ENCODE measurements at regions not wholly inside any gene's neighbourhood (a gene's known extent, or its start where the extent isn't known, plus 50 kb on each side); places are given as distances from the start of the nearest gene placed in this dataset.

DNA sequence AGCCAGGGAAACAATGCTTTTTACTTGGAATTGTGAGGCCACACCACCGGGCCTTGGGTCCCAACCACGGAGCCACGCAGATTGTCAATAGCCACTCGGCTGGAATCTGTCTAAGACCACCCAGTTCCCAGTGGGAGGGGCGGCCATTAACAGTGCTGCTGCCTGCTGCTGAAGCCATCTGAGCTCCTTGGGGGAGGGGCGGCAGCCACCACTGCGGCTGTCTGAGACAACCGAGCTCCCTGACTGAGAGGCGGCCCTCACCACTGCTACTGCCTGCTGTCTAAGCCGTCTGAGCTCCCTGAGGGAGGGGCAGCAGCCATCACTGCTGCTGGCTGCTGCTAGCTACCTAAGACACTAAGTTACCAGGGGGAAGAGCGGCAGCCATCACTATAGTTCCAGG lies 64.3 kb downstream of the DMRTA2 start:
- TF ChIP-seq EZH2phosphoT487 (IDR thresholded peaks at IDR 0.05; ENCODE audit: borderline replicate concordance, low read depth, low read length), result no peak
- TF ChIP-seq, protein P1, sequence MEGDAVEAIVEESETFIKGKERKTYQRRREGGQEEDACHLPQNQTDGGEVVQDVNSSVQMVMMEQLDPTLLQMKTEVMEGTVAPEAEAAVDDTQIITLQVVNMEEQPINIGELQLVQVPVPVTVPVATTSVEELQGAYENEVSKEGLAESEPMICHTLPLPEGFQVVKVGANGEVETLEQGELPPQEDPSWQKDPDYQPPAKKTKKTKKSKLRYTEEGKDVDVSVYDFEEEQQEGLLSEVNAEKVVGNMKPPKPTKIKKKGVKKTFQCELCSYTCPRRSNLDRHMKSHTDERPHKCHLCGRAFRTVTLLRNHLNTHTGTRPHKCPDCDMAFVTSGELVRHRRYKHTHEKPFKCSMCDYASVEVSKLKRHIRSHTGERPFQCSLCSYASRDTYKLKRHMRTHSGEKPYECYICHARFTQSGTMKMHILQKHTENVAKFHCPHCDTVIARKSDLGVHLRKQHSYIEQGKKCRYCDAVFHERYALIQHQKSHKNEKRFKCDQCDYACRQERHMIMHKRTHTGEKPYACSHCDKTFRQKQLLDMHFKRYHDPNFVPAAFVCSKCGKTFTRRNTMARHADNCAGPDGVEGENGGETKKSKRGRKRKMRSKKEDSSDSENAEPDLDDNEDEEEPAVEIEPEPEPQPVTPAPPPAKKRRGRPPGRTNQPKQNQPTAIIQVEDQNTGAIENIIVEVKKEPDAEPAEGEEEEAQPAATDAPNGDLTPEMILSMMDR (conservative IDR thresholded peaks at IDR 0.05; ENCODE audit: low read length), result no peak
- intact Hi-C loops (cut with micrococcal nuclease; ENCODE audit: unreplicated experiment), result no loop called here
- H3K36me3 ChIP-seq (ENCODE audit: insufficient read depth, low read length), result no peaks in the 10 kb centered on the region
- ChIA-PET POLR2A (interaction anchor here (0.7 kb wide), 1 partner anchor 942 kb away, joined by 3 read pairs; no protein-coding TSS in a partner anchor), CTCF (ENCODE audit: unreplicated experiment) (no interaction called here)
- no peak for DNase-seq (ENCODE audit: low spot score)
- no peaks in the 10 kb centered on the region for H3K9me3 ChIP-seq (ENCODE audit: low read length)
- H3K9me2 ChIP-seq (ENCODE audit: insufficient read depth, low read length), result no peaks in the 10 kb centered on the region
- no peak overlapping the region for H2AFZ ChIP-seq (ENCODE audit: low read length)
- no peak overlapping the region for H3K4me2 ChIP-seq (ENCODE audit: low read length)
- H3K4me1 ChIP-seq (ENCODE audit: insufficient read depth, low read length, poor library complexity, severe bottlenecking), result no peaks in the 10 kb centered on the region
- H3K79me2 ChIP-seq (ENCODE audit: insufficient read depth, low read depth, low read length), result no peaks in the 10 kb centered on the region
- no peaks in the 10 kb centered on the region for H4K20me1 ChIP-seq (ENCODE audit: insufficient read depth, low read length)
- H3K4me3 ChIP-seq (ENCODE audit: low read depth, low read length, poor library complexity, severe bottlenecking), result no peak overlapping the region
- no TSS peak for BruUV-seq (replicated peaks)
- no peak overlapping the region for H3K27ac ChIP-seq (ENCODE audit: low read depth, low read length, poor library complexity, severe bottlenecking)

DNA sequence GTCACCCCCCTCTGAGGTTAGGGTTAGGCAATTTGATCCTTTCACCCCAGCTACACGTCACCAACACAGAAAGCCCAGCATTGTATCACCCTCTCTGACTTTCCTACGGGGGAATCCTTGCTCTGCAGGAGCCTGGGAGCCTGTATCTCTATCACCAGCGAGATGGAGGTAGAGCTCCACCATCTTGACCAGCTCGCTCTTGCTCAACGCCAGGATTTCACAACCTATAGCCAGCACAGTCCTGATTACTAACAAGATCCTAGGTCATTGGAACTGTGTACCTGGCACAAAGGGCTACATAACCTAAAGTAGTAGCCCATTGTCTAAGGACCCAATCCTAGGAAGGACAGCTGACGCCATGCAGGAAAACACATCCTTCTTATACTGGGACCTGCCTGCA lies 66.1 kb downstream of the DMRTA2 start:
- Histone ChIP-seq H3K36me3 (ENCODE audit: insufficient read depth, low read length) (no peaks in the 10 kb centered on the region), H3K79me2 (ENCODE audit: insufficient read depth, low read depth, low read length) (no peaks in the 10 kb centered on the region), H3K4me2 (ENCODE audit: low read length) (no peak overlapping the region), H4K20me1 (ENCODE audit: insufficient read depth, low read length) (no peaks in the 10 kb centered on the region), H3K4me1 (ENCODE audit: insufficient read depth, low read length, poor library complexity, severe bottlenecking) (no peaks in the 10 kb centered on the region), H3K27ac (ENCODE audit: low read depth, low read length, poor library complexity, severe bottlenecking) (no peak overlapping the region), H3K4me3 (ENCODE audit: low read depth, low read length, poor library complexity, severe bottlenecking) (no peak overlapping the region), H3K9me2 (ENCODE audit: insufficient read depth, low read length) (no peaks in the 10 kb centered on the region), H3K9me3 (ENCODE audit: low read length) (no peaks in the 10 kb centered on the region), H2AFZ (ENCODE audit: low read length) (no peak overlapping the region)
- TF ChIP-seq EZH2phosphoT487 (IDR thresholded peaks at IDR 0.05; ENCODE audit: borderline replicate concordance, low read depth, low read length), result no peak
- TF ChIP-seq, protein P1 (conservative IDR thresholded peaks at IDR 0.05; ENCODE audit: low read length), result no peak
- intact Hi-C loops (cut with micrococcal nuclease; ENCODE audit: unreplicated experiment), result no loop called here
- BruUV-seq (replicated peaks), result no TSS peak
- POLR2A ChIA-PET, result no interaction called here
- CTCF ChIA-PET (ENCODE audit: unreplicated experiment), result no interaction called here
- DNase-seq (ENCODE audit: low spot score), result no peak

DNA sequence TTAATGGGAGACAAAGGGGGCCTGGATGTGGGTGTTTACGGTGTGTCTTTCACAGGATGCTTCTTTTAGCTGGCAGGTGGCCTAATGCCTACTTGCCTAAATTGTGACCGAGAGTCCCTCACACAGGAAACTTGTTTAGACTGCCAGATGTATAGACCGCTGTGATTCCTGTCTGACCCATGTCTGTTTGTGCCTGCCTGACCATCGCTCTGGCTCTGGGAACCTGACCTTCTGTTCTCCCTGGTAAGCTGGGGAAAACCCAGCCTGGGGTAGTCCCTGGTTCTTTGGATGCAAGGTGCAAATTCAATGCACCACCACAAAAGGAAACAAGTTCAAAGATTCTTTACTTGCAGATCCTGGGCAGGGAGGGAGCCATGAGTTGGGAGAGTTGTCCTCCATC lies 68.4 kb downstream of the DMRTA2 start:
- ChIA-PET CTCF (ENCODE audit: unreplicated experiment) (no interaction called here), POLR2A (no interaction called here)
- Histone ChIP-seq H3K4me3 (ENCODE audit: low read depth, low read length, poor library complexity, severe bottlenecking) (no peak overlapping the region), H2AFZ (ENCODE audit: low read length) (no peak overlapping the region), H3K27ac (ENCODE audit: low read depth, low read length, poor library complexity, severe bottlenecking) (no peak overlapping the region), H3K4me1 (ENCODE audit: insufficient read depth, low read length, poor library complexity, severe bottlenecking) (no peaks in the 10 kb centered on the region), H3K9me2 (ENCODE audit: insufficient read depth, low read length) (no peaks in the 10 kb centered on the region), H3K79me2 (ENCODE audit: insufficient read depth, low read depth, low read length) (no peaks in the 10 kb centered on the region), H3K4me2 (ENCODE audit: low read length) (no peak overlapping the region), H3K9me3 (ENCODE audit: low read length) (no peaks in the 10 kb centered on the region), H3K36me3 (ENCODE audit: insufficient read depth, low read length) (no peaks in the 10 kb centered on the region), H4K20me1 (ENCODE audit: insufficient read depth, low read length) (no peaks in the 10 kb centered on the region)
- no peak for DNase-seq (ENCODE audit: low spot score)
- intact Hi-C loops (cut with micrococcal nuclease; ENCODE audit: unreplicated experiment), result no loop called here
- no peak for TF ChIP-seq EZH2phosphoT487 (IDR thresholded peaks at IDR 0.05; ENCODE audit: borderline replicate concordance, low read depth, low read length)
- TF ChIP-seq, protein P1 (conservative IDR thresholded peaks at IDR 0.05; ENCODE audit: low read length), result no peak
- BruUV-seq (replicated peaks), result no TSS peak
